ENCODE measurements at regions not wholly inside any gene's neighbourhood (a gene's known extent, or its start where the extent isn't known, plus 50 kb on each side); places are given as distances from the start of the nearest gene placed in this dataset.

GRCh38 chr2:122062506-122062905 lies 307.1 kb downstream of the TSN start:
- Histone ChIP-seq H3K4me2 (ENCODE audit: low read length) (no peak overlapping the region), H3K9me3 (ENCODE audit: control insufficient read depth, insufficient read depth, low read length) (no peaks in the 10 kb centered on the region), H3K79me2 (ENCODE audit: control insufficient read depth, low read length) (no peaks in the 10 kb centered on the region), H3K9me2 (replicated peaks; ENCODE audit: control insufficient read depth, low read length) (no peaks in the 10 kb centered on the region), H3K36me3 (ENCODE audit: control insufficient read depth, low read length) (no peaks in the 10 kb centered on the region), H3F3A (ENCODE audit: control insufficient read depth, insufficient read depth) (no peaks in the 10 kb centered on the region), H3K4me3 (ENCODE audit: low read length) (no peak overlapping the region), H3K4me1 (ENCODE audit: control insufficient read depth, low read length) (no peaks in the 10 kb centered on the region), H3K27me3 (ENCODE audit: control insufficient read depth, low read length) (no peaks in the 10 kb centered on the region), H3K27ac (ENCODE audit: low read depth, low read length) (no peak overlapping the region), H4K20me1 (ENCODE audit: control insufficient read depth, insufficient read depth, low read depth, low read length) (no peaks in the 10 kb centered on the region)
- TF ChIP-seq EZH2phosphoT487 (IDR thresholded peaks at IDR 0.05; ENCODE audit: borderline replicate concordance, low read length) (no peak), CTCF (IDR thresholded peaks at IDR 0.05; ENCODE audit: low read depth, low read length, poor library complexity, severe bottlenecking) (no peak)

GRCh38 chr2:122063716-122064115 lies 308.3 kb downstream of the TSN start:
- no peaks in the 10 kb centered on the region for H3K4me1 ChIP-seq (ENCODE audit: control insufficient read depth, low read length)
- TF ChIP-seq CTCF (IDR thresholded peaks at IDR 0.05; ENCODE audit: low read depth, low read length, poor library complexity, severe bottlenecking) (no peak), EZH2phosphoT487 (IDR thresholded peaks at IDR 0.05; ENCODE audit: borderline replicate concordance, low read length) (no peak)
- H3K27me3 ChIP-seq (ENCODE audit: control insufficient read depth, low read length), result no peaks in the 10 kb centered on the region
- H3K4me2 ChIP-seq (ENCODE audit: low read length), result no peak overlapping the region
- no peaks in the 10 kb centered on the region for H3K9me3 ChIP-seq (ENCODE audit: control insufficient read depth, insufficient read depth, low read length)
- H3F3A ChIP-seq (ENCODE audit: control insufficient read depth, insufficient read depth), result no peaks in the 10 kb centered on the region
- no peak overlapping the region for H3K4me3 ChIP-seq (ENCODE audit: low read length)
- H3K79me2 ChIP-seq (ENCODE audit: control insufficient read depth, low read length), result no peaks in the 10 kb centered on the region
- H4K20me1 ChIP-seq (ENCODE audit: control insufficient read depth, insufficient read depth, low read depth, low read length), result no peaks in the 10 kb centered on the region
- H3K27ac ChIP-seq (ENCODE audit: low read depth, low read length), result no peak overlapping the region
- no peaks in the 10 kb centered on the region for H3K9me2 ChIP-seq (replicated peaks; ENCODE audit: control insufficient read depth, low read length)
- H3K36me3 ChIP-seq (ENCODE audit: control insufficient read depth, low read length), result no peaks in the 10 kb centered on the region

- H3K4me3 ChIP-seq (ENCODE audit: low read length), result no peak overlapping the region
- no peak overlapping the region for H3K27ac ChIP-seq (ENCODE audit: low read depth, low read length)
- H3K9me3 ChIP-seq (ENCODE audit: control insufficient read depth, insufficient read depth, low read length), result no peaks in the 10 kb centered on the region
- H3K79me2 ChIP-seq (ENCODE audit: control insufficient read depth, low read length), result no peaks in the 10 kb centered on the region
- TF ChIP-seq EZH2phosphoT487 (IDR thresholded peaks at IDR 0.05; ENCODE audit: borderline replicate concordance, low read length) (no peak), CTCF (IDR thresholded peaks at IDR 0.05; ENCODE audit: low read depth, low read length, poor library complexity, severe bottlenecking) (no peak)
- no peaks in the 10 kb centered on the region for H3F3A ChIP-seq (ENCODE audit: control insufficient read depth, insufficient read depth)
- H3K9me2 ChIP-seq (replicated peaks; ENCODE audit: control insufficient read depth, low read length), result no peaks in the 10 kb centered on the region
- H4K20me1 ChIP-seq (ENCODE audit: control insufficient read depth, insufficient read depth, low read depth, low read length), result no peaks in the 10 kb centered on the region
- no peaks in the 10 kb centered on the region for H3K27me3 ChIP-seq (ENCODE audit: control insufficient read depth, low read length)
- H3K36me3 ChIP-seq (ENCODE audit: control insufficient read depth, low read length), result no peaks in the 10 kb centered on the region
- H3K4me1 ChIP-seq (ENCODE audit: control insufficient read depth, low read length), result no peaks in the 10 kb centered on the region
- H3K4me2 ChIP-seq (ENCODE audit: low read length), result no peak overlapping the region
Measured at GRCh38 chr2:122070241-122070731, 314.8 kb downstream of the TSN start.
